ENCODE measurements at regions not wholly inside any gene's neighbourhood (a gene's known extent, or its start where the extent isn't known, plus 50 kb on each side); places are given as distances from the start of the nearest gene placed in this dataset.
A peak's percentile ranks its signal among the peaks of the same experiment; 100 is the strongest.

DNA sequence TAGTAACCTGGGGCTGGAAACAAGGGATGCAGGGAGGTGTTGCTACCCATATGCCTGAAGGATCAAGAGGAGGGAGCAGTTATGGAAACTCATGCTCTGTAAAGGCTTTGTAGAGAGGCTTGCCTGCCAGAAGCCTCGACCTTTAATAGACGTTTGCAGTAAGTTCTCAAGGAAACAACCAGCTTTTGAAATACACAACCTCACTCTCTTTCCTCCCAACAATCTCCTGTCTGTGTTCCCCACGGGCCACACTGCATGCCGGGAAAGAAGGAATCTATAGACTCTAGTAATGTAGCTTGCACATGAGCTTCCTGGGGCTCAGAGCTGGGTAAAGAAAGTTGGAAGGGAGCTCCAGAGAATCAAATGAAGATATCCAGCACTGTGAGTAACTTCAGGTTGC, 101.6 kb upstream of the PACRGL start:
- no peak for DNase-seq (ENCODE audit: low spot score)

GRCh38 chr4:20603671-20604313, 96.5 kb upstream of the PACRGL start:
- DNase-seq (ENCODE audit: low spot score), result no peak

DNA sequence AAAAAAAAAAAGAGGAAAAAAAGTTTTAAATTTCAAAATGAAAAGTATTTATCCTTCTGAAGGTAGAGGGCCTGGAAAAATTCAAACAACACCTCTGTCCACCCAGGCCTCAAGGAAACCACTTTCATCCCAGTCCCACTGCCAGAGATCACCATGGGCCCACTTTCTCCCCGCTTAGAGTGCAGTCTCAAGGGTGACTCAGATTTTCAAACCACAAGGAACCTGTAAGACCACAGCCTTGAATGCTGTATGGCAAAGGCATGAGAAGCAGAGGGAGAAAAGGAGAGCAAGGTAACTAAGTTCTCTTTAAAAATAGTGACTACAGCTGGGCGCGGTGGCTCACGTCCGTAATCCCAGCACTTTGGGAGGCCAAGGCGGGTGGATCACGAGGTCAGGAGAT, 87.9 kb upstream of the PACRGL start:
- DNase-seq (ENCODE audit: low spot score), result peak; percentile 59

DNA sequence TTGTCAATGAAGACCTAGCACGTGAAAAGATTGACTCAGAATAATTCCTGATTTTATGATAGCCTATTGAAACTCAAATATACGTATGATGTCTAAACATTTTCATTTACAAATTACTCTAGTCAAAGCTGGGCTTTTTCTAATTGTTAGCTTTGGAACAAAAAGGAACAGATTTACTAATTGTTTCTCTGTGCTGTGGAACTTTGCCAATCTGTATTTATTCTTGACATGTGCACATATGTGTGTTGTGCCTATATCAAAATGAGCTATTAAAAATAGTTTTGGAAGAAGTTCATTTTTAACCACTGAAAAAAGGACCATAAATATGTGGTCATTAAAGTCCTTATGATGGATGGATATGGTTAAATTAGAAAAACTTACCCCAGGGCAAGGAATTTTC, 85.4 kb upstream of the PACRGL start:
- no peak for DNase-seq (ENCODE audit: low spot score)

- DNase-seq (ENCODE audit: low spot score), result peak; percentile 77
These were observed 84.6 kb upstream of the PACRGL start for GRCh38 chr4:20615486-20616260.

GRCh38 chr4:20616313-20616712, 83.9 kb upstream of the PACRGL start:
- no peak for DNase-seq (ENCODE audit: low spot score)

DNA sequence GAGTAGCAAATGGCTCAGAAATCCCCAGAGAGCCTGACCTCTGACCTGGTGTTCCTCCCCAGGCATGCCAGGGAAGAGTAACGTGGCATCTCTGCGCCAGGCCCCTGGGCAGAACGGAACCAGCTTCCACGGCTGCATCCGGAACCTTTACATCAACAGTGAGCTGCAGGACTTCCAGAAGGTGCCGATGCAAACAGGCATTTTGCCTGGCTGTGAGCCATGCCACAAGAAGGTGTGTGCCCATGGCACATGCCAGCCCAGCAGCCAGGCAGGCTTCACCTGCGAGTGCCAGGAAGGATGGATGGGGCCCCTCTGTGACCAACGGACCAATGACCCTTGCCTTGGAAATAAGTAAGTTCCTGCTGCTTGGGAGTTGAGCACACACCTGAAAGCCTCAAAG, 83.4 kb upstream of the PACRGL start:
- DNase-seq (ENCODE audit: low spot score), result no peak

DNA sequence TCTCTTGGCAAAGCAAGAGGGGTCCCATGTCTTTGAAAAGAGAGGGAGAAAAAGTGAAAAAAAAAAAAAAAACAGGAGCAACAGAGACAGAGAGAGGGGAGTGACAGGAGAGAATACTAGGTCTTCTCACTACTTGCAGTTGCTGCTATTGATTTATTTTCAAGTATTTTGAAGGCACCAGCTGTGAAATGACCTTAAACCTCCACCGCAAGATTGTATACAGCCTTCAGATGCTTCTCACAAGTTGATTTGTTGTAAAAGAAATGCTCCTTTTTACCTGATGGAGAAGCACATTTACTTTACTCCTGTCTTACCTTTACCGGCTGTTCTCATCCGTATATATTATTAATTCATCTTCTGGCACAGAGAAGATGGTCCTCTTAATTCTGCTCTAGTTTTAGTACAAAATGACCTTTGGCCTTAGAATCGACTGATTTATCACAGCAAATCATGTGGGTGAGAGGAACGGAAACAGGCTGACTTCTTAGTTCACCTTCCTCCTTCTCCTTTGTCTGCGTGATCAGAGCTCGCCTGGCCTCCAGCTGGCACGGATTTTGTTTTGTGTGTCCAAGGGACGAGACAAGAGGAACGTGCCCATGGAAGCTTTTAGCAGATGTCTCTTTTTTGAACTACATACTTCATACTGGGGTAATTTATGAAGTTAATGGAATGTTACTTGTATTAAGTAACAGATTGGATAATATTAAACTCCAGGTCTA, 82.4 kb upstream of the PACRGL start:
- peak; percentile 7 for DNase-seq (ENCODE audit: low spot score)

DNA sequence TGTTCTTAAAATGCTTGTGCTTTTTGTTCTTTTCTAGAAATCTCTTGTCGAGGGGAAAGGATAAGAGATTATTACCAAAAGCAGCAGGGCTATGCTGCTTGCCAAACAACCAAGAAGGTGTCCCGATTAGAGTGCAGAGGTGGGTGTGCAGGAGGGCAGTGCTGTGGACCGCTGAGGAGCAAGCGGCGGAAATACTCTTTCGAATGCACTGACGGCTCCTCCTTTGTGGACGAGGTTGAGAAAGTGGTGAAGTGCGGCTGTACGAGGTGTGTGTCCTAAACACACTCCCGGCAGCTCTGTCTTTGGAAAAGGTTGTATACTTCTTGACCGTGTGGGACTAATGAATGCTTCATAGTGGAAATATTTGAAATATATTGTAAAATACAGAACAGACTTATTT, 81.5 kb upstream of the PACRGL start:
- DNase-seq (ENCODE audit: low spot score), result no peak

GRCh38 chr4:20621476-20621875, 78.8 kb upstream of the PACRGL start:
- no peak for DNase-seq (ENCODE audit: low spot score)

GRCh38 chr4:20622701-20623100, 77.6 kb upstream of the PACRGL start:
- no peak for DNase-seq (ENCODE audit: low spot score)

DNA sequence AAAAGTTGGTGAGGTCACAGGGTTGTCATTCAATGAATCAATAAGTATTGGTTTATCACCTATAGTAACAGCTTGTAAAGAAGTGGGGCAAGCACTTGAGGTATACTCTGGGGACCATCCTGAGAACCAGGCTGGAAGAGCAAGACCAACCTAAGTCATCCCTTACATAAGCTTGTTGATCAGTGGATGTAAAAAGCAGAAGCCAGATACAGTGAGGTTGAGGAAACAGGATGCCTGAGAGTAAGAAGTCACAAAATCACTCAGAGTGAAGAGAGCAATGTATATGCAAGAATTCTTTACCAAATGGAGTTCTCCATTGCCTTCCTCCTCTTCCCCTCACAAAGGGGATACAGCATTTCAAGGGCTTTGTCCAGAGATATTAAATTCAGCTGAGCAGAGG, 76.3 kb upstream of the PACRGL start:
- DNase-seq (ENCODE audit: low spot score), result no peak

DNA sequence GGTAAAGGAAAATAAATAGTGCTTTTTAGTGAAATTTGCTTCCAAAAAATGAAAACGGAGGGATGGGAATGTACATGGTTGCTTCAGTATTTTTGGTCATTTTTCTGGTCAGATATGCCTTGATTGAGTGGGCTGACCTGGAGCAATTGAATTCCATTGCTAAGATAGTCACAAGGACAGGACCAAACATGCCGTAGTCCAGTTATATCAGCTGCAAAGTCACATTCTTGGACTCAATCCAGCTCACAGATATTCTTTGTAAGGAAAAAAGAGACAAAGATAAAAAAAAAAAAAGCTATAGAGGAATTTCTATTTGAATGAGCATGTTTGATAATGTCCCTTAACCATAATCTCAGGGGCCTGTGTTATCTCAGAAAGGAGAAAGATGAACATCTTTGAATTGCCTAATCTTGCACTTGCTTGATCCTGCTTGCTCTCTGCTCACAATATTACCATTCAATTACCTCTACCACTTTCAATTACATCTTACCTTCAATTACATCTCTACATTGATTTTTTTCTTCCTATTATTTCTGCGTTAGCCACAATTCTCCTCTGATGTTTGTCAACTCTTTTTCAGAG, 75.4 kb upstream of the PACRGL start:
- DNase-seq (ENCODE audit: low spot score), result no peak

DNA sequence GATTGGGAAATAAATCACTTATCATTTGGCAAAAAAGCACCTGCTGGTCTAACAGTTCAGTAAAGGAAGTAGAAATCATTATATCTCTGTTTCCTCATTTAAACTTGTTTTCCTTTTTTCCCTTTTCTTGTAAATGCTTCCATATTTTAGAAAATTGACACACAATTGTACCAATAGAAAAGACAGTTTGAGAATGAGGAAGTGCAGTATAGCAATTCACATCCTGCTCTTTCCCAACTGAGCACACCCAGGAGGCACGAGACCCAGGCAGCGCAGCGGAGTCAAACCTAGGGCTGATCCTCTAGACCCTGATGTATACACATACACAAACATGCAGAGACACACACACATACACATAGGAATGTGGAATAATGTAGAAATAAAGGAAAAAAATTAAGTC, 74.8 kb upstream of the PACRGL start:
- no peak for DNase-seq (ENCODE audit: low spot score)

DNA sequence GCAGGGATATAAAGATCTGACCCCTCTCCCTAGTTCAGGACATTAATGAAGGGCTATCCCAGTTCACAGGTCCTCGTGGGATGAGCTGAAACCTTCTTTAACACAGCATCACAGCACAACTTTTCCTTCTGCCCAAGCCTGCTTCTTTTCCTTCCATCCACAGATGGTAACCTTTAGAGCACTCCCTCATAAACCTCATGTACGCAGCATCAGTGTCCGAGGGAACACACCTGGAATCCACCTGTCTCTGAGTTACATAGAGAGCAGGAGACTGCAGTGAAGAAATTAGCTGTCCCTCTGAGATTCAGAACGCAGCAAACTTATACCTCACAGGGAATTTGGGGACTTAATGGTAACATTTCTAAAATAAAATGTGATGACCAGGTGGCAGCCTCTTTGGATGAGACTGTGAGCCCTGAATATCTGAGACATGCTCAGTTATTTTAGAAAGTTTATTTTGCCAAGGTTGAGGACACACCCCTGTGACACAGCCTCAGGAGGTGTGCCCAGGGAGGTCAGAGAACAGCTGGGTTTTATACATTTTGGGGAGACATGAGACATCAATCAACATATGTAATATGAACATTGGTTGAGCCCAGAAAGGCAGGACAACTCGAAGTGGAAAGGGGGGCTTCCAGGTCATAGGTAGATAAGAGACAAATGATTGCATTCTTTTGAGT, 73.8 kb upstream of the PACRGL start:
- no peak for DNase-seq (ENCODE audit: low spot score)

DNA sequence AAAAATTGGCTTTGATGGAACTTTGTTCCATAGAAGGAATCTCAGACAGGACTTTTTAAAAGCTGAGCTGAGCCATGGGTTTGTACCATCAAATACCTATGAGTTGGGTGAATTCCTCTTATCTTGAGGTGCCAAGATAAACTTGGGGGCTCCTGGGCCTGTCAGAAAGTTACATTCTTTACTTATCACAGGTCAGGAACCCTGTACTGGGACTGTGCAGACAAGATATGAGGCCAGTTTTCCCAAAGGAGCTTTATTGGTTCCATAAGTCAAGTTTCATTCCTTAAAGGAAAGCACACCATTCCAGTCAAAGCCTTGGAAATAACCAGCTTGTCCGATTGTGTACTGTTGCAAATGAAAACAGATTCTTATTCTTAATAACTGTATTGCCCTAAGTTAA, 72.4 kb upstream of the PACRGL start:
- no peak for DNase-seq (ENCODE audit: low spot score)

DNA sequence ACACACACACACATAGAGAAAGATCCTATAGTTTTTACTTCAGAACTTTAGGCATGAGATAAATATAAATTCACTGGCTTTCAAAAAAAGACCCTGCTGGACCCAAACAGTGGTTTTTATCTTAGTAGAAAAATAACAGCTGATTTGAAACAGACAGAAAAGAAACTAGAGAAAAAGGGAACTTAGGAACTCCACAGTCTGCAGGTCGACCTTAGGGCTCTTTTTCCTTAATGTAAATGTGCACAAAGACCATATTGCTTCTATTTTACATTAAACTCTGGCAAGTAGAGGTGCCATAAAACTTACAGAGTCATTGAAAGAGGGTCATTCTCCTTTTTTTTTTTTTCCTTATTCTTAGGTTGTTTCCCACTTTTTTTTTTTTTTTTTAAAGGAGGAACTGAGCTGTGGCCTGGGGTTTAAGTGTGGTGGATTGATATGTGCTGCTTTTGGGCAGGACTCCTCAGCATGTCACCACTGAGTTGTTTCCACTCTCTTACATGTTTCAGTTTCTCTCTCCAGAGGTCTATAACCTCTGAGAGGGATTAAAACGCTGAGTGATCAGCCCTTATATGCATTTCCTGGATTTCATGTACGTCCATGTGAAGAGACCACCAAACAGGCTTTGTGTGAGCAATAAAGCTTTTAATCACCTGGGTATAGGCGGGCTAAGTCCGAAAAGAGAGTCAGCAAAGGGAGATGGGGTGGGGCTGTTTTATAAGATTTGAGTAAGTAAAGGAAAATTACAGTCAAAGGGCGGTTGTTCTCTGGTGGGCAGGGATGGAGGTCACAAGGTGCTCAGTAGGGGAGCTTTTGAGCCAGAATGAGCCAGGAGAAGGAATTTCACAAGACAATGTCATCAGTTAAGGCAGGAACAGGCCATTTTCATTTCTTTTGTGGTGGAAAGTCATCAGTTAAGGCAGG, 70.8 kb upstream of the PACRGL start:
- DNase-seq (ENCODE audit: low spot score), result no peak

DNA sequence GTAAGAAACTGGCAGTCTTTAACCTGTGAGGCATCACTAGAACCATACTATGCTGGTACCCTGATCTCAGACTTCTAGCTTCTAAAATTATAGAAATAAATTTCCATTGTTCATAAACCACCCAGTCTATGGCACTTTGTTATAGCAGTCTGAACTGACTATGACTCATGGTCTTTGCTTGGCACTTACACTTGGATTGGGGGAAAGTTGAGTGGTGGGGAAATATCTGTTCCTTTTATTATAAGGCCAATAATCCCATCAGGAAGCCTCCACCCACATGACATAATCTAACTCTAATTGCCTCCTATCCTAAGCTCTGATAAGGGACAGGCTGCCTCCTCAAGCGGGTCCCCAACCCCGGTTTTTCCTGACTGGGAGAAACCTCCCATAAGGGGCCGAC, 61.4 kb upstream of the PACRGL start:
- no peak for DNase-seq (ENCODE audit: low spot score)

- DNase-seq (ENCODE audit: low spot score), result no peak
These were observed 60.9 kb upstream of the PACRGL start for GRCh38 chr4:20639346-20639745.

DNA sequence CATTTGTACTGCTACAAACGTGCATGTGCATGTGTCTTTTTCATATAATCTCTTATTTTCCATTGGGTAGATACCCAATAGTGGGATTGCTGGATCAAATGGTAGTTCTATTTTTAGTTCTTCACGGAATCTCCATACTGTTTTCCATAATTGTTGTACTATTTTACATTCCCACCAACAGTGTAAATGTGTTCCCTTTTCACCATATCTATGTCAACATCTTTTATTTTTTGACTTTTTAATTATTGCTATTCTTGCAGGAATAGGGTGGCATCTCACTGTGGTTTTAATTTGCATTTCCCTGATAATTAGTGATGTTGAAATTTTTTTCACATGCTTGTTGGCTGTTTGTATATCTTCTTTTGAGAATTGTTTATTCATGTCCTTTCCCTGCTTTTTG, 59.3 kb upstream of the PACRGL start:
- no peak for DNase-seq (ENCODE audit: low spot score)

DNA sequence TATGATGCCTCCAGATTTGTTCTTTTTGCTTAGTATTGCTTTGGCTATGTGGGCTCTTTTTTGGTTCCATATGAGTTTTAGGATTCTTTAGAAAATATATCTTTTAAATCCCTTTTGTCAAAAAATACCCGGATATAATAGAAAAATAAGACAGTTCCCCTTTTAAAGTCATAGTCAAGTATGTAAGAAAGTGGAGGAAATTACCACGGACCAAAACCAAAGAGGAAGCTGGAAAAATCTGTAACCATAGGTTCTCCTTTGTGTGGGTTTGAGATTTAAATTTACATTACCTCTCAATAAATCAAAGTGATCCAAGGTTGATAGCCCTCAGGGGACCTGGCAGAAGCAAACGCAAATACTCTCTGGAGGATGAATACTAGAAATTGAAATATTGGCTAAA, 58.3 kb upstream of the PACRGL start:
- DNase-seq (ENCODE audit: low spot score), result no peak
